ENCODE measurements at regions not wholly inside any gene's neighbourhood (a gene's known extent, or its start where the extent isn't known, plus 50 kb on each side); places are given as distances from the start of the nearest gene placed in this dataset.

- TF ChIP-seq ZNF548 (tag by site-specific recombination; IDR thresholded peaks at IDR 0.05) (no peak), GLI2 (tag by site-specific recombination; IDR thresholded peaks at IDR 0.05; ENCODE audit: borderline replicate concordance, low read depth) (no peak), OVOL3 (tag by site-specific recombination; IDR thresholded peaks at IDR 0.05) (no peak), ZNF221 (tag by site-specific recombination; IDR thresholded peaks at IDR 0.05; ENCODE audit: borderline replicate concordance) (no peak), ZNF654 (tag by site-specific recombination; IDR thresholded peaks at IDR 0.05; ENCODE audit: low read depth) (peak; percentile 80), ZNF580 (tag by site-specific recombination; IDR thresholded peaks at IDR 0.05) (no peak), ZBTB17 (tag by site-specific recombination; IDR thresholded peaks at IDR 0.05) (peak; percentile 89), REST (tag by site-specific recombination; IDR thresholded peaks at IDR 0.05) (0 out of 2 replicates have a peak, but pooled peaks have one; percentile 11), ZNF529 (tag by site-specific recombination; IDR thresholded peaks at IDR 0.05; ENCODE audit: insufficient replicate concordance) (no peak), ZNF843 (tag by site-specific recombination; IDR thresholded peaks at IDR 0.05) (peak; percentile 42), ZBTB21 (tag by site-specific recombination; IDR thresholded peaks at IDR 0.05) (0 out of 2 replicates have a peak, but pooled peaks have one; percentile 29), KLF9 (tag by site-specific recombination; IDR thresholded peaks at IDR 0.05; ENCODE audit: low read depth) (no peak), ZBTB49 (tag by site-specific recombination; IDR thresholded peaks at IDR 0.05; ENCODE audit: low read depth) (no peak), ZNF112 (tag by site-specific recombination; IDR thresholded peaks at IDR 0.05) (no peak), ZNF2 (tag by site-specific recombination; IDR thresholded peaks at IDR 0.05) (peak; percentile 83), ZNF510 (tag by site-specific recombination; IDR thresholded peaks at IDR 0.05; ENCODE audit: insufficient replicate concordance) (no peak), ZNF660 (tag by site-specific recombination; IDR thresholded peaks at IDR 0.05) (peak; percentile 92), ZNF433 (tag by site-specific recombination; IDR thresholded peaks at IDR 0.05; ENCODE audit: low read depth) (no peak), OSR2 (tag by site-specific recombination; IDR thresholded peaks at IDR 0.05) (peak; percentile 91), MYNN (tag by site-specific recombination; IDR thresholded peaks at IDR 0.05; ENCODE audit: borderline replicate concordance) (no peak), PRDM6 (tag by site-specific recombination; IDR thresholded peaks at IDR 0.05) (no peak), AEBP2 (tag by site-specific recombination; IDR thresholded peaks at IDR 0.05; ENCODE audit: borderline replicate concordance) (no peak), ZSCAN23 (tag by site-specific recombination; IDR thresholded peaks at IDR 0.05) (no peak), HOXA7 (CRISPR knock-in tag; IDR thresholded peaks at IDR 0.05; ENCODE audit: borderline replicate concordance) (no peak), ZNF48 (tag by site-specific recombination; IDR thresholded peaks at IDR 0.05) (no peak), ZNF701 (tag by site-specific recombination; IDR thresholded peaks at IDR 0.05) (no peak), ZNF350 (tag by site-specific recombination; IDR thresholded peaks at IDR 0.05) (no peak), BCL11A (tag by site-specific recombination; IDR thresholded peaks at IDR 0.05; ENCODE audit: low read depth) (0 out of 2 replicates have a peak, but pooled peaks have one; percentile 36)
Measured at GRCh38 chr1:117758444-117759316, 152.8 kb downstream of the TENT5C start (continued).

Data from HEK293 (cell line).